ENCODE measurements at regions not wholly inside any gene's neighbourhood (a gene's known extent, or its start where the extent isn't known, plus 50 kb on each side); places are given as distances from the start of the nearest gene placed in this dataset.

DNA sequence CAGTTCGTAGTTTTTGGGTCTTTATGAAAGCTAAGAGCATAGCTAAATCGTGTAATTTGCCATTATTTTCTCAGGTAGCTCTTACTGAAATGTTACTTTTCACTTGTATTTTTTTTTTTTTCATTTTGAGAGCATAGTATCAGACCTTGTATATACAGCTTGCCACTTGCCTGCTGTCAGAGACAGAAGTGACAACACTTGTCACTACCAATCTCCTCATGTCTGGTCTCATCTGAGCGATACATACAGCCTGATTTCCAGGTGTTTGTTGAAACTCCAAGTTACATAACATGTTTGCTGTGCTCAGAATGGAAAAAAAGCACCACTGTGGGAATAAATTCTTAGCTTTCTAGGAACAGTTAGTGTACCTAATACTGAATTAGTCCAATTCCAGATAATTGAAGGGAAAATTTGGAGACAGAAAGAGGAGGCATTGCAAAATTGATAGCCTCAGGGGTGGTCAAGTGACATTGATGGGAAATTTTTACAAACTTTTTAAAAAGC is 621.4 kb upstream of the PKN2 start:
- Mint-ChIP-seq H3K9me3 (no peaks in the 10 kb centered on the region), H3K27me3 (ENCODE audit: low read depth) (no peaks in the 10 kb centered on the region), H3K4me3 (no peak overlapping the region), H3K4me1 (peaks cover 13% of the 10 kb centered on the region), H3K27ac (no peak overlapping the region), H3K36me3 (ENCODE audit: low read depth) (no peaks in the 10 kb centered on the region)
- TF ChIP-seq, protein P1, sequence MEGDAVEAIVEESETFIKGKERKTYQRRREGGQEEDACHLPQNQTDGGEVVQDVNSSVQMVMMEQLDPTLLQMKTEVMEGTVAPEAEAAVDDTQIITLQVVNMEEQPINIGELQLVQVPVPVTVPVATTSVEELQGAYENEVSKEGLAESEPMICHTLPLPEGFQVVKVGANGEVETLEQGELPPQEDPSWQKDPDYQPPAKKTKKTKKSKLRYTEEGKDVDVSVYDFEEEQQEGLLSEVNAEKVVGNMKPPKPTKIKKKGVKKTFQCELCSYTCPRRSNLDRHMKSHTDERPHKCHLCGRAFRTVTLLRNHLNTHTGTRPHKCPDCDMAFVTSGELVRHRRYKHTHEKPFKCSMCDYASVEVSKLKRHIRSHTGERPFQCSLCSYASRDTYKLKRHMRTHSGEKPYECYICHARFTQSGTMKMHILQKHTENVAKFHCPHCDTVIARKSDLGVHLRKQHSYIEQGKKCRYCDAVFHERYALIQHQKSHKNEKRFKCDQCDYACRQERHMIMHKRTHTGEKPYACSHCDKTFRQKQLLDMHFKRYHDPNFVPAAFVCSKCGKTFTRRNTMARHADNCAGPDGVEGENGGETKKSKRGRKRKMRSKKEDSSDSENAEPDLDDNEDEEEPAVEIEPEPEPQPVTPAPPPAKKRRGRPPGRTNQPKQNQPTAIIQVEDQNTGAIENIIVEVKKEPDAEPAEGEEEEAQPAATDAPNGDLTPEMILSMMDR (IDR thresholded peaks at IDR 0.05; ENCODE audit: unreplicated experiment in 3 of 3) = no peak

DNA sequence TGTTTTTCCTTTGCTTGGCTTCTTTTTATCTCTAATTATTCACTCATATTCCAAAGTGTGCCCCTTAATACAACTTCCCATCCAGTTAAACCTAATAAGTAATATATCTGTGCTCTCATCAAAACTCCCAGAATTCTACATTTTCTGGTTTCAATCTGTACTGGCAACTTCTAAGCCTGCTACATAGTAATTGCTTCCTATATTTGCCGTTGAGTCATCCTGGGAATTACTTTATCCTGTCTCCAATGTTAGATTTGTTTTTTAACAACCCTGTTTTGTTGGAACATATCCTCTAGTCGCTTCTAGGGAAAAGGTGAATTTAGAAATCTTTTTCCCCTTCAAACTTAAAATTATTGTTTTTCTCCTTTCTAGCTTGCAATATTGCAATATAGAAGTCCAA is 620.5 kb upstream of the PKN2 start:
- H3K27ac Mint-ChIP-seq = no peak overlapping the region
- no peaks in the 10 kb centered on the region for H3K9me3 Mint-ChIP-seq
- no peaks in the 10 kb centered on the region for H3K36me3 Mint-ChIP-seq (ENCODE audit: low read depth)
- no peaks in the 10 kb centered on the region for H3K27me3 Mint-ChIP-seq (ENCODE audit: low read depth)
- peaks cover 13% of the 10 kb centered on the region for H3K4me1 Mint-ChIP-seq
- TF ChIP-seq, protein P1 (IDR thresholded peaks at IDR 0.05; ENCODE audit: unreplicated experiment in 3 of 3) = no peak
- H3K4me3 Mint-ChIP-seq = no peak overlapping the region

DNA sequence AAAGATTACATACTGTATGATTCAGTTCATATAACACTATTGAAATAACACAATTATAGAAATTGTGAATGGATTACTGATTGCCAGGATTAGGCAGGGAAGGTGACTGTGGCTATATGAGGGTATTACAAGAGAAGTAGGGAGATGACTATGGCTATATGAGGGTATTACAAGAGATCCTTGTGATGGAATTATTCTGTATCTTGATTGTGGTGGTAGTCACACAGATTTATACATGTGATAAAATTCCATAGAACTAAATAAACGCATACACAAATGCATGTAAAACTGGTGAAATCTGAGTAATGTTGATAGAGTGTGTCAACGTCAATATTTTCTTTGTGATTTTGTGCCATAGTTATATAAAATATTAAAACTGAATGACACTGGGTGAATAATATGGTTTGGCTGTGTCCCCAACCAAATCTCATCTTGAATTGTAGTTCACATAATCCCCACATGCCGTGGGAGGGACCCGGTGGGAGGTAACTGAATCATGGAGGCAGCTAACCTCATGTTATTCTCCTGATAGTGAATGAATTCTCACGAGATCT is 615.6 kb upstream of the PKN2 start:
- H3K27ac Mint-ChIP-seq = no peak overlapping the region
- no peaks in the 10 kb centered on the region for H3K36me3 Mint-ChIP-seq (ENCODE audit: low read depth)
- no peaks in the 10 kb centered on the region for H3K9me3 Mint-ChIP-seq
- no peak overlapping the region for H3K4me3 Mint-ChIP-seq
- H3K4me1 Mint-ChIP-seq = peaks cover 3% of the 10 kb centered on the region
- peaks cover 6% of the 10 kb centered on the region for H3K27me3 Mint-ChIP-seq (ENCODE audit: low read depth)
- TF ChIP-seq, protein P1 (IDR thresholded peaks at IDR 0.05; ENCODE audit: unreplicated experiment in 3 of 3) = no peak

DNA sequence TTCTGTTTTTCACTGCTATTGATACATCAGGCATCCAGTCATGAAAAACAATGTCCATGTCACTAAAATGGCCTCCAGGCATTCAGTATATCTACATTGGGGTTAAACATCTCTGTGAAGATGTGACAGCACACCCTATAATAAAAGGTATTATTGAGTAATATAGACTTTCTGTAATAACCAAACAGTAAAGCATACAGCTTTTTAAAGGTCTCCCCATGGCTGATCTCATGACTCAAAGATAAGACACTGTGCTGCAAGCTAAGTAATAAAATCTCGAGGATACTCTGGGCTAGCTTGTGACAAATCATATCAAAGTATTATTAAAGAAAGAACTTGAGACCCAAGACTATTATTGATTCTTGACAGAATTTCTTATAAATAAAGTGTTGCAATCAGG is 613.1 kb upstream of the PKN2 start:
- Mint-ChIP-seq H3K9me3 (no peaks in the 10 kb centered on the region), H3K27ac (no peak overlapping the region), H3K27me3 (ENCODE audit: low read depth) (peaks cover 6% of the 10 kb centered on the region)

DNA sequence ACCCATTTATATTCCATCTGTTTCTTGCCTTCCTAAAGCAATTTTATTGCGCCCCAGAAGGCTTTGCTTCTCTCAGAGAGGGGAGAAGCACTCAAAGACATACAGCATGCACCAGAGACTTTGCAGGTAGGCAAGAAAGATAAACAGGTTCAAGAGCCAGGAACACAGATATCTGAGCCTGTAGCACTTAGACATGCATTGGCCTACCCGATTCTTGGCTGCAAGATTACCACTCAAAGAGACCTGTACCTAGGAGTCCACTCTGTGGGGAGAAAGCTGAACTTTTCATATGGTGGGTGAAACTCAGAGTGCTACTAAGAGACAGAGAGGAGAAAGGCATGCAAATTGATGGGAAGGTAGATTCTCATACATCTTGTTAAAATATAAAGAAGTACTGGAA is 609.4 kb upstream of the PKN2 start:
- Mint-ChIP-seq H3K4me1 (no peaks in the 10 kb centered on the region), H3K4me3 (no peak overlapping the region), H3K9me3 (no peaks in the 10 kb centered on the region), H3K27me3 (ENCODE audit: low read depth) (no peaks in the 10 kb centered on the region), H3K27ac (no peak overlapping the region), H3K36me3 (ENCODE audit: low read depth) (no peaks in the 10 kb centered on the region)
- TF ChIP-seq, protein P1 (IDR thresholded peaks at IDR 0.05; ENCODE audit: unreplicated experiment in 3 of 3) = no peak

More for the DNA sequence above, 613.1 kb upstream of the PKN2 start:
- Mint-ChIP-seq H3K4me3 (no peak overlapping the region), H3K36me3 (ENCODE audit: low read depth) (no peaks in the 10 kb centered on the region), H3K4me1 (no peaks in the 10 kb centered on the region)
- TF ChIP-seq, protein P1 (IDR thresholded peaks at IDR 0.05; ENCODE audit: unreplicated experiment in 3 of 3) = no peak

DNA sequence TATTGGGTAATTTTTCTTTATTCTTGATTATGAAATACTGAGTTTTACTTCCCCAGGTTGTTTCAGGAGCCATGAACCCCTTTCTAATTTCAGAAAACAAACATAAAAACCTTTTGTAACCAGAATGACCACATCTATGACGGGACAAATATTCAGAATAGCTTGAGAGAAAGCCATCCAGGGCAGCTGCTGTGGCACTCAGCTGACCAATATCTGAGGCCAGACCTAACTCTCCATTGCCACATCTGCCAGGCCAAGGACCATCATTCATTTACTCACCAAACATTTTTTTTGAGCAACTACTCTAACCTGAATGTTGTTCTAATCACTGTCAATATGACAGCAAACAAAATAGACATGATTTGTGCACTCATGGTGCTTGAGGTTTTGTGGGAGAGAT is 608.3 kb upstream of the PKN2 start:
- Mint-ChIP-seq H3K4me3 (no peak overlapping the region), H3K4me1 (no peaks in the 10 kb centered on the region), H3K9me3 (no peaks in the 10 kb centered on the region), H3K36me3 (ENCODE audit: low read depth) (no peaks in the 10 kb centered on the region), H3K27me3 (ENCODE audit: low read depth) (no peaks in the 10 kb centered on the region), H3K27ac (no peak overlapping the region)
- TF ChIP-seq, protein P1 (IDR thresholded peaks at IDR 0.05; ENCODE audit: unreplicated experiment in 3 of 3) = no peak

Data from nephron (organoid).